GM04504 (cell line): ENCODE measurements at regions not wholly inside any gene's neighbourhood (a gene's known extent, or its start where the extent isn't known, plus 50 kb on each side); places are given as distances from the start of the nearest gene placed in this dataset.
"Not testable (repeated sequence)": the region's sequence is repeated elsewhere in the genome, so short reads cannot be mapped to it uniquely, and the experiment has no call there.

Experiments used
- DNase-seq: peaks from one replicate; pipeline ENCODE4 v3.0.0-alpha.2; 2012; ENCODE audit warnings: low read depth

GRCh38 chr9:87375397-87376073 is 122.1 kb upstream of the DAPK1 start:
- no peak for DNase-seq

DNA sequence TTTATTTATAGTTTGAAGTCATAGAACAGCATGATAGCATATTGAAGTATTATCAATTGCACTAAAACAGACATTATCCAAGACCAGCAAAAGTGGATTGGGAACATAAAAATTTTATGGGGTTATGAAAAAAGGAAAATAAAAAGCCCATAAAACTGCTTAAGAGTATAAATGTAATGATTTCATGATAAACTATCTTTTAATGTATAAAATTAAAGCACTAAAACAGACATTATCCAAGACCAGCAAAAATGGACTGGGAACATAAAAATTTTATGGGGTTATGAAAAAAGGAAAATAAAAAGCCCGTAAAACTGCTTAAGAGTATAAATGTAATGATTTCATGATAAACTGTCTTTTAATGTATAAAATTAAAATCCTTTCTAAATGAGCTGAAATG is 119.0 kb upstream of the DAPK1 start:
- DNase-seq = no peak

GRCh38 chr9:87379300-87379699 is 118.4 kb upstream of the DAPK1 start:
- DNase-seq = no peak

DNA sequence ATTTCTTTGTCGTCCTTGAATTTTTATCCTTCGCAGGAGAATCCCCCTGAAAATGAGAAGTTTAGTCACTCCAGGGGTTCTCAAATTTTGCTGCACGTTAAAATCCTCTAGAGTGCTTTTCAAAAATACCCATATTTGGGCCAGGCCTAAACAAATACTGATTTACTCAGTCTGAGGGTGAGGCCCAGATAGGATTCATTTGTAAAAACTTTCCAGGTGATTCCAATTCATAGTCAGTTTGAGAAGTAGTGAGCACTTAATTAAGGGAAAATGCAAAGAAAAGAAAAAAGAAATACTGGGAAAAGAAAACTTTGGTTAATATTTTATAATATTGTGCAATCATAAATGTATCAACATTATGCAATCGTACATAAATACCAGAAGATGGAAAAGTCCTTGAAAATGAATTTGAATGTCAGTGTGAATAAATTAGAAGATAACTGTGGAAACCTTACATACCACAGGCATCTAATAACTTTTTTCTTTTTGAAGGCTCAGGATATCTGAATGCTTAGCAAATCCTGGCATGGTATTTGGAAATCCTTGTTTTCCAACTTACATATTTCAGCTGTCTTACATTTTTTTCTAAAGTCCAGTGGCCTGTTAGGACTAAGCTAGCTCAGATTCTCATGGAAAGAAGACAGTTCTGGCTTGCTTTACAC is 116.5 kb upstream of the DAPK1 start:
- peak; percentile 44 for DNase-seq

- DNase-seq = no peak
These were observed 115.9 kb upstream of the DAPK1 start for GRCh38 chr9:87381746-87382145.

- no peak for DNase-seq
These were observed 114.8 kb upstream of the DAPK1 start for GRCh38 chr9:87382900-87383299.

GRCh38 chr9:87383344-87384150 is 114.1 kb upstream of the DAPK1 start:
- DNase-seq = no peak

DNA sequence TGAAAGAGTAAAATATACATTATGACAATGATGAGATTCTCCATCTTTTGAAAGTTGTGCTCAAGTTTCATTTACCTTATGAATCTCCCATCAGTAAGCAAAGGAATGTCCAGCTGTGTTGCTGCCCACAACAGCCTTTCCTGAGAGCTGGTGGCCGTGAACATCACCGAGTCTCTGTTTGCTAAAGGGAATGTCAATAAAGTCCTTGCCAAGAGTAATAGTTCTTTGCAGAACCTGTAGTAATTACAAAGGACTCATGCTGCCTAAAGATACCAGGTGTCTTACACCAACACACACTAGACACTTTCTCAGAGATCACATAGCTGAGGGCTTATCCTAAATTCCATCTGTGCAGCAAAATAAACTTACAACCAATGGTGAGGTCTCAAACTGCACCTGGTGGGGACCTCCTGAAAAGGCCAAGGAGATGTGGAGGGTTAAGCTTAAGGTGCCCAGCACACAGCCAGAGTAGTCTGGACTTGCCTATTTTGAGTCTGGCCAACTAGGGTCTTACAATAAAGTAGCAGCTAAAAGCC is 111.1 kb upstream of the DAPK1 start:
- DNase-seq = no peak

DNA sequence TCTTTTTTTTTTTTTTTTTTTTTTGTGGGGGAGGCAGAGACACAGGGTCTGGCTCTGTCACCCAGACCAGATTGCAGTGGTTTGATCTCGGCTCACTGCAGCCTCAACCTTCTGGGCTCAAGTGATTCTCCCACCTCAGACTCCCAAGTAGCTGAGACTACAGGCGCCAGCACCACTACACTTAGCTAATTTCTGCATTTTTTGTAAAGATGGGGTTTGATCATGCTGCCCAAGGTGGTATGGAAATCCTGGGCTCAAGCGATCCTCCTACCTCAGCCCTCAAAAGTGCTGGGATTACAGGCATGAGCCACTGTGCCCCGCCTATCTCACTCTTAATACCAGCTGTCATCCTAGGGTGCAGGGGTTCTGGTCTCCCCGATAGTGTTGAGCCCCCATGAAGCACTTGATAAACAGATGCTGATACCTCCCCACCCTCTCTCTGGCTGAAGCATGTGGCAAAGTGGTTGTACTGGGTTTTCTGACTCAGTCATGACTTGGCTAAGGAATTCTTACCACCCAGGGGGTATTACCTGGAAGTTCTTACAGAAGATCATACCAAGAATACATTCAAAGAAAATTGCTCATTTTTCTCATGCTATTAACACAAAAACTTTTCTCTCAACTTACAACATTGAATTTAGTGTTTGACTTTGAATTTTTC is 110.2 kb upstream of the DAPK1 start:
- DNase-seq = no peak

GRCh38 chr9:87388708-87389107 is 109.0 kb upstream of the DAPK1 start:
- DNase-seq = not testable (repeated sequence)

- no peak for DNase-seq
These were observed 107.7 kb upstream of the DAPK1 start for GRCh38 chr9:87389936-87390335.

DNA sequence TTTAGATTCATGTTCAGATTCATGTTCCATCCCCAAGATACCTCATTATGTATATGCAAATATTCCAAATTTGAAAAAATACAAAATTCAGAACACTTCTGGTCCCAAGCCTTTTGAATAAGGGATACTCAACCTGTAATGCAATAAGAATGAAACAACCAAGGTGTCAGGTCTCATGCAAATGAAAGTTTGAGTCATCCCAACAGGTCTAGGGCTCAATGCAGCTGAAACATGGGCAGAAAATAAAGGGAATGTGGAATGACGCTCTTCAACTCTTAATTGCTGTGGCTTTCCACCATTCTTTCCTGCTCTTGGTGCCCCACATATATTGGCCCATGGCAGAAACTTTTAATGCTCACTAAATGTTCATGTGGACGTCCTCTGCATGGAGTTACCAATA is 107.3 kb upstream of the DAPK1 start:
- no peak for DNase-seq

- no peak for DNase-seq
These were observed 105.6 kb upstream of the DAPK1 start for GRCh38 chr9:87392086-87392485.

DNA sequence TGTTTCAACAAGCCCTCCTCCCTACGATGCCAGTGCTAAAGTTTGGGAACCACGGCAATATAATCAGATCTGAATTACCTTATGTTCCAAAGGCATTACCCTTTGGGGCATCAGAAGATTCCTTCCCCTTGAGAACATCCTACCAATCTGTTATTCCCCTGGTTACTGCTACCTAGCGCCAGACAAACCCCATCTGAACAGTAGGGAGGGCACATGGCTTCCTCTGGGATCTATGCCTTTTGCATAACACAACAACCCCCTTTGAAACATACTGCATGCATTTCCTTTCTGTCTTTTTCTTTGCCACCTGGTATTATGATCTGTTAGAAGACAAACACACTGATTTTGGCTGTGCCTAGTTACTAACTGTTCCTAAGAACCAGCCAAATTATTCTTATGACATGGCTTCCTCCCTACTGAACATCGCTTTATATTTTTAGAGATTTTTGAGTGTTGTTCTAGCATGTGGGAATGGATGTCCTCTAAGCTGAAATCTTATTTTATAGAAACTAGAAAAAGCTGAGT is 103.9 kb upstream of the DAPK1 start:
- DNase-seq = no peak

GRCh38 chr9:87395804-87396479 is 101.7 kb upstream of the DAPK1 start:
- DNase-seq = no peak

DNA sequence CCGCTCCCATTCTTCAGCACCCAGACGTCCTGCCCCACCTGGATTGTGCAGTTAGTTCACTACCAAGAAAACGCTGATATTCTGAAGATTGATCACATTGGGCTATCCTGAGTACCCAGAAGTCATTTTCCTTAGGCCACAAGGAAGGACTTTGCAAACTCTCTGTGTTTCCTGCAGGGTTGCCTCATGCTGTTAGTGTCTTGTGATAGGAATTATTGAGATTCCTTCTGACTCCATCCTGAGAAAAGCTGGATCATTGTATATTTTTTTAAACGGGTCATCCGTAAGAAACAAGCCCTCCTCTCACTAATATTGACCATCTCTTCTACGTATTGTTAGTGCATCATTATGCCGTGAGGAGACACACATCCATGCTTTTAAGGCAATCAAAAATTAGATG is 96.0 kb upstream of the DAPK1 start:
- DNase-seq = no peak

DNA sequence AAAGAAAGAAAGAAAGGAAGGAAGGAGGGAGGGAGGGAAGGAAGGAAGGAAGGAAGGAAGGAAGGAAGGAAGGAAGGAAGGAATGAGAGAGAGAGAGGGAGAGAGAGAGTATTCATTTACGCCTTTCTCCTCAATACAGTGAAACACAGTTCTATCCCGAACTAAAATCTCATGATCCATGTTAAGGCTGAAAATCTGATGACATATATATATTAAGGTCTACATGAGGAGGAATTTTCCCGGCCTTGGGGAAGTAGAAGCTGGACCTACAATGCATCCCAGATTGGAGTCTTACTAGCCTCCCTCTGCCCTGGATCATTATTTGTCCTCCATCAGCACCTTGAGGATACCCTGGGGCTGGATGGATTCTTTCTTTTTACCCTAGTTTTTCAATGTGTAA is 95.1 kb upstream of the DAPK1 start:
- no peak for DNase-seq

GRCh38 chr9:87405677-87406542 is 91.8 kb upstream of the DAPK1 start:
- DNase-seq = peak; percentile 1

- DNase-seq = no peak
These were observed 91.0 kb upstream of the DAPK1 start for GRCh38 chr9:87406543-87407166.
